H1 (cell line): ENCODE measurements at regions not wholly inside any gene's neighbourhood (a gene's known extent, or its start where the extent isn't known, plus 50 kb on each side); places are given as distances from the start of the nearest gene placed in this dataset.

Experiments
- BACH1 ChIP-seq: IDR thresholded peaks from 2 replicates; pipeline ENCODE4 v1.6.1; 2012; ENCODE audit warnings: low read length, improper control_type of control experiment
- CTCF ChIP-seq, 3 experiments: IDR thresholded peaks; 1 replicate in 2 of 3; 2 replicates in 1 of 3; pipeline versions ENCODE4 v1.5.1 to v1.6.1; 2011; ENCODE audit warnings: low read length in 3 of 3, mild to moderate bottlenecking in 3 of 3, inconsistent platforms in 2 of 3, low read depth in 1 of 3, moderate library complexity in 1 of 3; ENCODE audit not compliant: insufficient read depth in 1 of 3; ENCODE audit errors: control extremely low read depth in 1 of 3
- HDAC6 ChIP-seq: IDR thresholded peaks from one replicate; pipeline ENCODE4 v1.7.1; 2012; ENCODE audit warnings: low read depth, mild to moderate bottlenecking, inconsistent platforms, low read length, moderate library complexity
- ZNF274 ChIP-seq: IDR thresholded peaks from 2 replicates; pipeline ENCODE4 v1.7.0; 2012; ENCODE audit warnings: low read length, borderline replicate concordance; ENCODE audit errors: extremely low read depth

DNA sequence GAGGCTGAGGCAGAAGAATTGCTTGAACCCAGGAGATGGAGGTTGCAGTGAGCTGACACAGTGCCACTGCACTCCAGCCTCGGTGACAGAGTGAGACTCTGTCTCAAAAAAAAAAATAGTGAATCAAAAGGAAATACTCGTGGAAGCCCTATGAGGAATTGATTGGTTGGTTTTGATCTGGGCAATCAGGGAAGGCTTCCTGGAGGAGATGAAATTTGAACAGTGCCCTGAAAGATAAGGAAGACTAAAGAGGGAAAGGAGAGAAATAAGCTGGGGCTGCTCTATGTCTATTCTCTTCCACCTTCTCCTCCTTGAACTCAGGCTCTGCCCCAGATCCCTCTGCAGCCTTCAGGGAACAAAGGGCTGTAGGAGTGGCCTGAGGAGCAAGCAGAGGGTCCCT lies 54.1 kb downstream of the IRF2BPL start (continued):
- no peak for TF ChIP-seq CTCF (IDR thresholded peaks at IDR 0.05; ENCODE audit: control extremely low read depth in 1 of 3, insufficient read depth in 1 of 3, low read depth in 1 of 3, low read length in 3 of 3)
- TF ChIP-seq HDAC6, result no peak
- TF ChIP-seq ZNF274, result no peak
- no peak for TF ChIP-seq BACH1
- TF ChIP-seq, all 59 proteins: peak for 0
